H9 (cell line): ENCODE measurements at regions not wholly inside any gene's neighbourhood (a gene's known extent, or its start where the extent isn't known, plus 50 kb on each side); places are given as distances from the start of the nearest gene placed in this dataset.

Experiments used
- DNase-seq: peaks from one replicate; pipeline ENCODE4 v3.0.0-alpha.2; 2017
- H2AFZ ChIP-seq: one replicate; pipeline ENCODE4 v1.6.1; 2013; ENCODE audit warnings: mild to moderate bottlenecking, low read length, control low read depth, moderate library complexity
- H2AK5ac ChIP-seq: 2 replicates; pipeline ENCODE4 v1.6.1; 2013; ENCODE audit warnings: low read length, control low read depth, mixed read lengths; ENCODE audit not compliant: insufficient read length
- H2BK120ac ChIP-seq: one replicate; pipeline ENCODE4 v1.6.1; 2013; ENCODE audit warnings: low read depth, mild to moderate bottlenecking, low read length, control low read depth, inconsistent platforms; ENCODE audit not compliant: poor library complexity, severe bottlenecking
- H2BK12ac ChIP-seq: 2 replicates; pipeline ENCODE4 v1.6.1; 2013; ENCODE audit warnings: low read length, control low read depth, mixed read lengths, low read depth; ENCODE audit not compliant: insufficient read length
- H2BK15ac ChIP-seq: 2 replicates; pipeline ENCODE4 v1.6.1; 2013; ENCODE audit warnings: low read depth, low read length, control low read depth
- H2BK20ac ChIP-seq: one replicate; pipeline ENCODE4 v1.6.1; 2013; ENCODE audit warnings: low read depth, mild to moderate bottlenecking, low read length, control low read depth, inconsistent platforms; ENCODE audit not compliant: poor library complexity, severe bottlenecking
- H2BK5ac ChIP-seq: 2 replicates; pipeline ENCODE4 v1.6.1; 2013; ENCODE audit warnings: low read length, control low read depth, mixed read lengths; ENCODE audit not compliant: insufficient read length
- H3K14ac ChIP-seq: 2 replicates; pipeline ENCODE4 v1.6.1; 2013; ENCODE audit warnings: low read length, control low read depth; ENCODE audit not compliant: insufficient read depth
- H3K18ac ChIP-seq: 2 replicates; pipeline ENCODE4 v1.6.1; 2013; ENCODE audit warnings: low read depth, mild to moderate bottlenecking, mixed read lengths, low read length, control low read depth; ENCODE audit not compliant: insufficient read length
- H3K23ac ChIP-seq: 2 replicates; pipeline ENCODE4 v1.6.1; 2013; ENCODE audit warnings: low read length, control low read depth, mixed read lengths, low read depth; ENCODE audit not compliant: insufficient read length
- H3K23me2 ChIP-seq: 2 replicates; pipeline ENCODE4 v1.6.1; 2013; ENCODE audit warnings: low read depth, mild to moderate bottlenecking, mixed read lengths, low read length, control low read depth; ENCODE audit not compliant: insufficient read length, poor library complexity, severe bottlenecking
- H3K27ac ChIP-seq: 2 replicates; pipeline ENCODE4 v1.5.1; 2013; ENCODE audit warnings: low read length, control low read depth, mixed read lengths, low read depth; ENCODE audit not compliant: insufficient read length
- H3K27me3 ChIP-seq: 2 replicates; pipeline ENCODE4 v1.6.1; 2013; ENCODE audit warnings: low read length, control low read depth, inconsistent platforms; ENCODE audit not compliant: insufficient read depth
- H3K4ac ChIP-seq: 2 replicates; pipeline ENCODE4 v1.6.1; 2013; ENCODE audit warnings: low read depth, mild to moderate bottlenecking, control low read depth, inconsistent platforms, low read length, moderate library complexity
- H3K4me1 ChIP-seq: 2 replicates; pipeline ENCODE4 v1.6.1; 2013; ENCODE audit warnings: low read length, control low read depth, inconsistent platforms; ENCODE audit not compliant: insufficient read depth
- H3K4me2 ChIP-seq: 2 replicates; pipeline ENCODE4 v1.6.1; 2013; ENCODE audit warnings: low read length, control low read depth, mixed read lengths; ENCODE audit not compliant: insufficient read length, insufficient read depth
- H3K56ac ChIP-seq: 2 replicates; pipeline ENCODE4 v1.6.1; 2013; ENCODE audit warnings: low read depth, mild to moderate bottlenecking, mixed read lengths, low read length, control low read depth; ENCODE audit not compliant: insufficient read length
- H3K79me1 ChIP-seq: 2 replicates; pipeline ENCODE4 v1.6.1; 2013; ENCODE audit warnings: low read depth, mild to moderate bottlenecking, moderate library complexity, low read length, control low read depth, inconsistent platforms; ENCODE audit not compliant: insufficient read depth, poor library complexity, severe bottlenecking
- H3K79me2 ChIP-seq: 2 replicates; pipeline ENCODE4 v1.6.1; 2013; ENCODE audit warnings: low read length, control low read depth, inconsistent platforms; ENCODE audit not compliant: insufficient read depth
- H3K9ac ChIP-seq: 2 replicates; pipeline ENCODE4 v1.6.1; 2013; ENCODE audit warnings: low read length, control low read depth, mixed read lengths; ENCODE audit not compliant: insufficient read length; ENCODE audit errors: extremely low read depth
- H3K9me3 ChIP-seq: one replicate; pipeline ENCODE4 v1.6.1; 2013; ENCODE audit warnings: low read depth, low read length, inconsistent platforms; ENCODE audit not compliant: control insufficient read depth
- H3T11ph ChIP-seq: one replicate; pipeline ENCODE4 v1.6.1; 2013; ENCODE audit warnings: mild to moderate bottlenecking, low read length, control low read depth, inconsistent platforms
- H4K20me1 ChIP-seq: one replicate; pipeline ENCODE4 v1.6.1; 2013; ENCODE audit not compliant: control insufficient read depth, insufficient read length, insufficient read depth
- H4K5ac ChIP-seq: 2 replicates; pipeline ENCODE4 v1.6.1; 2013; ENCODE audit warnings: low read depth, mild to moderate bottlenecking, mixed read lengths, low read length, control low read depth; ENCODE audit not compliant: insufficient read length
- H4K8ac ChIP-seq: replicated peaks from 2 replicates; pipeline ENCODE4 v1.6.1; 2013; ENCODE audit warnings: low read length, control low read depth, mixed read lengths, low read depth; ENCODE audit not compliant: insufficient read length
- H4K91ac ChIP-seq: 2 replicates; pipeline ENCODE4 v1.6.1; 2013; ENCODE audit warnings: low read depth, mild to moderate bottlenecking, moderate library complexity, mixed read lengths, low read length, control low read depth; ENCODE audit not compliant: insufficient read length
- H3K27ac Mint-ChIP-seq, 3 experiments: 2 replicates in 2 of 3; 3 replicates in 1 of 3; pipeline ENCODE4 v1.8.0; 2020 to 2021; ENCODE audit warnings: mixed read lengths in 3 of 3, mild to moderate bottlenecking in 1 of 3, moderate library complexity in 1 of 3
- H3K27me3 Mint-ChIP-seq: 2 replicates; pipeline ENCODE4 v1.8.0; 2021; ENCODE audit warnings: low read depth, mild to moderate bottlenecking, moderate library complexity, mixed read lengths
- H3K36me3 Mint-ChIP-seq, 3 experiments: 2 replicates in 2 of 3; 3 replicates in 1 of 3; pipeline ENCODE4 v1.8.0; 2020 to 2021; ENCODE audit warnings: low read depth in 3 of 3, mixed read lengths in 3 of 3; ENCODE audit not compliant: insufficient read depth in 1 of 3
- H3K4me1 Mint-ChIP-seq, 2 experiments: 2 replicates each; pipeline ENCODE4 v1.8.0; 2020; ENCODE audit warnings: mixed read lengths in 2 of 2
- H3K4me3 Mint-ChIP-seq, 2 experiments: 2 replicates in 1 of 2; 3 replicates in 1 of 2; pipeline ENCODE4 v1.8.0; 2020 to 2021; ENCODE audit warnings: mild to moderate bottlenecking in 2 of 2, mixed read lengths in 2 of 2, moderate library complexity in 1 of 2
- H3K9me3 Mint-ChIP-seq, 2 experiments: 2 replicates in 1 of 2; 3 replicates in 1 of 2; pipeline ENCODE4 v1.8.0; 2020; ENCODE audit warnings: mild to moderate bottlenecking in 2 of 2, mixed read lengths in 2 of 2, moderate library complexity in 1 of 2
- WGBS: extraction: QIAGEN DNeasy Blood & Tissue Kit; methylation state at CpG from one replicate; pipeline ENCODE4 v1.1.7; 2013; ENCODE audit warnings: missing lambda C conversion rate, low lambda C conversion rate, mixed read lengths; ENCODE audit not compliant: insufficient read length; ENCODE audit errors: extremely low coverage; 5-methylcytosine and 5-hydroxymethylcytosine counted together
- TF ChIP-seq, protein P1 (sequence below): fragments of 200-600 bp; sonication (generic); conservative IDR thresholded peaks from 3 replicates; pipeline ENCODE4 v1.8.0; 2021; ENCODE audit warnings: antibody characterized with exemption, mild to moderate bottlenecking

DNA sequence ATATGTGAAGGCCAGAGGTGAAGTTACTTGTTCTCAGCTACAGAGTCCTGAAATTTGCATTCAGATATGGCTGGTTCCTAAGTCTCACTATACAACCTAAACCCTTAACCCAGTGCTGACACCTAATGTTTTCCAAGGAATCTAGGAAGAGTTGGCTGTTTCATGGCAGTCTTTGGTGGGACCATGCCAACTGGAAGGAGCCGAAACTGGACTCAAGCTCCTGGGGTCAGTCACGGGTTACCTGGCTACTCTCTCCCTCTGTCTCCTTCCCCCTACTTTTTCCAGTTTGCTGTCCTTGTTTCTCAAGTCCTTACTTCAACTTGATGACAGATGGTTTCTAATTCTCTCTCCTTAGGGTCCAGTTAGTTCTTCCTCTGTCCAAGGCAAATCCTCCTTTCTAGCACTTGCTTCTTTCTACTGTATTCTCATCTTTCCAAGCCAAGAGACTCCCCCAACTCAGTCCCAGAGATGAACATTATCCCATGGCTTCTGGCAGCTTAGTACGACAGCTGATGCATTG, 88.6 kb upstream of the COL6A5 start:
- no peaks in the 10 kb centered on the region for H3K4me1 Mint-ChIP-seq
- Histone ChIP-seq H2BK20ac (no peak overlapping the region), H2BK120ac (no peak overlapping the region), H3T11ph (no peak overlapping the region), H3K4me2 (no peak overlapping the region), H3K27ac (no peak overlapping the region), H4K20me1 (no peaks in the 10 kb centered on the region), H4K8ac (no peak overlapping the region), H4K5ac (no peak overlapping the region), H3K79me1 (no peaks in the 10 kb centered on the region), H3K9ac (no peak overlapping the region), H3K4ac (no peak overlapping the region), H2AFZ (no peak overlapping the region), H2BK15ac (no peak overlapping the region), H3K9me3 (no peaks in the 10 kb centered on the region), H3K27me3 (no peaks in the 10 kb centered on the region), H2BK12ac (no peak overlapping the region), H3K23ac (no peak overlapping the region), H2BK5ac (no peak overlapping the region), H2AK5ac (no peak overlapping the region), H3K56ac (no peak overlapping the region), H4K91ac (no peak overlapping the region), H3K23me2 (no peaks in the 10 kb centered on the region), H3K18ac (no peak overlapping the region), H3K14ac (no peak overlapping the region), H3K79me2 (no peaks in the 10 kb centered on the region), H3K4me1 (no peaks in the 10 kb centered on the region)
- no peaks in the 10 kb centered on the region for H3K9me3 Mint-ChIP-seq
- DNase-seq, result no peak
- peaks cover 6% of the 10 kb centered on the region for H3K27me3 Mint-ChIP-seq
- WGBS, result no CpG with 5 or more reads among the region's 3 CpGs
- H3K27ac Mint-ChIP-seq, result no peak overlapping the region
- no peak overlapping the region for H3K4me3 Mint-ChIP-seq
- no peaks in the 10 kb centered on the region for H3K36me3 Mint-ChIP-seq
- TF ChIP-seq, protein P1, sequence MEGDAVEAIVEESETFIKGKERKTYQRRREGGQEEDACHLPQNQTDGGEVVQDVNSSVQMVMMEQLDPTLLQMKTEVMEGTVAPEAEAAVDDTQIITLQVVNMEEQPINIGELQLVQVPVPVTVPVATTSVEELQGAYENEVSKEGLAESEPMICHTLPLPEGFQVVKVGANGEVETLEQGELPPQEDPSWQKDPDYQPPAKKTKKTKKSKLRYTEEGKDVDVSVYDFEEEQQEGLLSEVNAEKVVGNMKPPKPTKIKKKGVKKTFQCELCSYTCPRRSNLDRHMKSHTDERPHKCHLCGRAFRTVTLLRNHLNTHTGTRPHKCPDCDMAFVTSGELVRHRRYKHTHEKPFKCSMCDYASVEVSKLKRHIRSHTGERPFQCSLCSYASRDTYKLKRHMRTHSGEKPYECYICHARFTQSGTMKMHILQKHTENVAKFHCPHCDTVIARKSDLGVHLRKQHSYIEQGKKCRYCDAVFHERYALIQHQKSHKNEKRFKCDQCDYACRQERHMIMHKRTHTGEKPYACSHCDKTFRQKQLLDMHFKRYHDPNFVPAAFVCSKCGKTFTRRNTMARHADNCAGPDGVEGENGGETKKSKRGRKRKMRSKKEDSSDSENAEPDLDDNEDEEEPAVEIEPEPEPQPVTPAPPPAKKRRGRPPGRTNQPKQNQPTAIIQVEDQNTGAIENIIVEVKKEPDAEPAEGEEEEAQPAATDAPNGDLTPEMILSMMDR, result no peak
